ENCODE measurements at regions not wholly inside any gene's neighbourhood (a gene's known extent, or its start where the extent isn't known, plus 50 kb on each side); places are given as distances from the start of the nearest gene placed in this dataset.
"Not testable (repeated sequence)": the region's sequence is repeated elsewhere in the genome, so short reads cannot be mapped to it uniquely, and the experiment has no call there.

GRCh38 chr1:53398091-53398490, 61.1 kb upstream of the DMRTB1 start:
- no TSS peak for BruUV-seq (replicated peaks)
- H3K9me3 ChIP-seq (ENCODE audit: control insufficient read depth, insufficient read depth, low read depth, low read length): no peaks in the 10 kb centered on the region
- H3K36me3 ChIP-seq (ENCODE audit: control insufficient read depth, insufficient read depth, low read length): no peaks in the 10 kb centered on the region
- DNase-seq (ENCODE audit: low read depth, low spot score): no peak
- in situ Hi-C loops (cut with HindIII; ENCODE audit: low pct_unique_long_range_greater_than_20kb, low sequenced_read_pairs): no loop called here
- ChIA-PET POLR2A (no interaction called here), CTCF (no interaction called here)
- TF ChIP-seq TCF7L2 (IDR thresholded peaks at IDR 0.05; ENCODE audit: low read depth, low read length) (no peak), POLR2AphosphoS5 (IDR thresholded peaks at IDR 0.05; ENCODE audit: low read depth, low read length) (no peak), SIN3A (IDR thresholded peaks at IDR 0.05; ENCODE audit: borderline replicate concordance, insufficient read depth, low read depth, low read length) (no peak)
- TF ChIP-seq, protein P1, sequence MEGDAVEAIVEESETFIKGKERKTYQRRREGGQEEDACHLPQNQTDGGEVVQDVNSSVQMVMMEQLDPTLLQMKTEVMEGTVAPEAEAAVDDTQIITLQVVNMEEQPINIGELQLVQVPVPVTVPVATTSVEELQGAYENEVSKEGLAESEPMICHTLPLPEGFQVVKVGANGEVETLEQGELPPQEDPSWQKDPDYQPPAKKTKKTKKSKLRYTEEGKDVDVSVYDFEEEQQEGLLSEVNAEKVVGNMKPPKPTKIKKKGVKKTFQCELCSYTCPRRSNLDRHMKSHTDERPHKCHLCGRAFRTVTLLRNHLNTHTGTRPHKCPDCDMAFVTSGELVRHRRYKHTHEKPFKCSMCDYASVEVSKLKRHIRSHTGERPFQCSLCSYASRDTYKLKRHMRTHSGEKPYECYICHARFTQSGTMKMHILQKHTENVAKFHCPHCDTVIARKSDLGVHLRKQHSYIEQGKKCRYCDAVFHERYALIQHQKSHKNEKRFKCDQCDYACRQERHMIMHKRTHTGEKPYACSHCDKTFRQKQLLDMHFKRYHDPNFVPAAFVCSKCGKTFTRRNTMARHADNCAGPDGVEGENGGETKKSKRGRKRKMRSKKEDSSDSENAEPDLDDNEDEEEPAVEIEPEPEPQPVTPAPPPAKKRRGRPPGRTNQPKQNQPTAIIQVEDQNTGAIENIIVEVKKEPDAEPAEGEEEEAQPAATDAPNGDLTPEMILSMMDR (IDR thresholded peaks at IDR 0.05): no peak
- TF ChIP-seq, protein P2, sequence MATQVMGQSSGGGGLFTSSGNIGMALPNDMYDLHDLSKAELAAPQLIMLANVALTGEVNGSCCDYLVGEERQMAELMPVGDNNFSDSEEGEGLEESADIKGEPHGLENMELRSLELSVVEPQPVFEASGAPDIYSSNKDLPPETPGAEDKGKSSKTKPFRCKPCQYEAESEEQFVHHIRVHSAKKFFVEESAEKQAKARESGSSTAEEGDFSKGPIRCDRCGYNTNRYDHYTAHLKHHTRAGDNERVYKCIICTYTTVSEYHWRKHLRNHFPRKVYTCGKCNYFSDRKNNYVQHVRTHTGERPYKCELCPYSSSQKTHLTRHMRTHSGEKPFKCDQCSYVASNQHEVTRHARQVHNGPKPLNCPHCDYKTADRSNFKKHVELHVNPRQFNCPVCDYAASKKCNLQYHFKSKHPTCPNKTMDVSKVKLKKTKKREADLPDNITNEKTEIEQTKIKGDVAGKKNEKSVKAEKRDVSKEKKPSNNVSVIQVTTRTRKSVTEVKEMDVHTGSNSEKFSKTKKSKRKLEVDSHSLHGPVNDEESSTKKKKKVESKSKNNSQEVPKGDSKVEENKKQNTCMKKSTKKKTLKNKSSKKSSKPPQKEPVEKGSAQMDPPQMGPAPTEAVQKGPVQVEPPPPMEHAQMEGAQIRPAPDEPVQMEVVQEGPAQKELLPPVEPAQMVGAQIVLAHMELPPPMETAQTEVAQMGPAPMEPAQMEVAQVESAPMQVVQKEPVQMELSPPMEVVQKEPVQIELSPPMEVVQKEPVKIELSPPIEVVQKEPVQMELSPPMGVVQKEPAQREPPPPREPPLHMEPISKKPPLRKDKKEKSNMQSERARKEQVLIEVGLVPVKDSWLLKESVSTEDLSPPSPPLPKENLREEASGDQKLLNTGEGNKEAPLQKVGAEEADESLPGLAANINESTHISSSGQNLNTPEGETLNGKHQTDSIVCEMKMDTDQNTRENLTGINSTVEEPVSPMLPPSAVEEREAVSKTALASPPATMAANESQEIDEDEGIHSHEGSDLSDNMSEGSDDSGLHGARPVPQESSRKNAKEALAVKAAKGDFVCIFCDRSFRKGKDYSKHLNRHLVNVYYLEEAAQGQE (IDR thresholded peaks at IDR 0.05; ENCODE audit: insufficient read depth in 1 of 2, low read depth in 2 of 2, low read length in 1 of 2): no peak
- no peak overlapping the region for H3K27ac ChIP-seq (ENCODE audit: low read length)
- H3K4me3 ChIP-seq (ENCODE audit: low read depth in 2 of 2, low read length in 2 of 2): no peak overlapping the region
- H3K4me1 ChIP-seq (ENCODE audit: control insufficient read depth, insufficient read depth, low read length): no peaks in the 10 kb centered on the region
- H3K27me3 ChIP-seq (ENCODE audit: control insufficient read depth, insufficient read depth, low read length): no peaks in the 10 kb centered on the region; the same call in 1 of the 2 replicates
- no peak for ATAC-seq
- intact Hi-C loops (cut with micrococcal nuclease; ENCODE audit: unreplicated experiment): no loop called here

- CTCF ChIA-PET: no interaction called here
- DNase-seq (ENCODE audit: low read depth, low spot score) (no peak), ATAC-seq (no peak)
- intact Hi-C loops (cut with micrococcal nuclease; ENCODE audit: unreplicated experiment): no loop called here
- Histone ChIP-seq H3K4me1 (ENCODE audit: control insufficient read depth, insufficient read depth, low read length) (no peaks in the 10 kb centered on the region), H3K27ac (ENCODE audit: low read length) (no peak overlapping the region), H3K27me3 (ENCODE audit: control insufficient read depth, insufficient read depth, low read length) (no peaks in the 10 kb centered on the region; the same call in 1 of the 2 replicates), H3K9me3 (ENCODE audit: control insufficient read depth, insufficient read depth, low read depth, low read length) (no peaks in the 10 kb centered on the region), H3K36me3 (ENCODE audit: control insufficient read depth, insufficient read depth, low read length) (no peaks in the 10 kb centered on the region), H3K4me3 (ENCODE audit: low read depth in 2 of 2, low read length in 2 of 2) (no peak overlapping the region)
- POLR2A ChIA-PET: no interaction called here
- no TSS peak for BruUV-seq (replicated peaks)
- in situ Hi-C loops (cut with HindIII; ENCODE audit: low pct_unique_long_range_greater_than_20kb, low sequenced_read_pairs): no loop called here
- TF ChIP-seq TCF7L2 (IDR thresholded peaks at IDR 0.05; ENCODE audit: low read depth, low read length) (no peak), POLR2AphosphoS5 (IDR thresholded peaks at IDR 0.05; ENCODE audit: low read depth, low read length) (no peak)
- TF ChIP-seq, protein P2 (IDR thresholded peaks at IDR 0.05; ENCODE audit: insufficient read depth in 1 of 2, low read depth in 2 of 2, low read length in 1 of 2): no peak
Observed at GRCh38 chr1:53398576-53399365, 60.4 kb upstream of the DMRTB1 start.

- intact Hi-C loops (cut with micrococcal nuclease; ENCODE audit: unreplicated experiment); CTCF ChIA-PET; ATAC-seq; BruUV-seq (replicated peaks); H3K27me3 ChIP-seq (ENCODE audit: control insufficient read depth, insufficient read depth, low read length); H3K9me3 ChIP-seq (ENCODE audit: control insufficient read depth, insufficient read depth, low read depth, low read length); H3K36me3 ChIP-seq (ENCODE audit: control insufficient read depth, insufficient read depth, low read length); H3K4me1 ChIP-seq (ENCODE audit: control insufficient read depth, insufficient read depth, low read length); DNase-seq (ENCODE audit: low read depth, low spot score); in situ Hi-C loops (cut with HindIII; ENCODE audit: low pct_unique_long_range_greater_than_20kb, low sequenced_read_pairs); H3K27ac ChIP-seq (ENCODE audit: low read length); POLR2A ChIA-PET; H3K4me3 ChIP-seq (ENCODE audit: low read depth in 2 of 2, low read length in 2 of 2): not testable (repeated sequence)
Observed at GRCh38 chr1:53399370-53400133, 59.6 kb upstream of the DMRTB1 start.
